HG02588 (cell line): ENCODE measurements at regions not wholly inside any gene's neighbourhood (a gene's known extent, or its start where the extent isn't known, plus 50 kb on each side); places are given as distances from the start of the nearest gene placed in this dataset.

Experiments
- ATAC-seq: cut with Tn5 transposase; IDR thresholded peaks from one replicate; pipeline ENCODE4 v1.9.1; 2021; ENCODE audit warnings: mild to moderate bottlenecking, moderate library complexity; ENCODE audit not compliant: unreplicated experiment

GRCh38 chr20:24718277-24718676 is 230.8 kb upstream of the CST7 start:
- ATAC-seq: no peak

GRCh38 chr20:24718696-24719095 is 230.4 kb upstream of the CST7 start:
- no peak for ATAC-seq

- no peak for ATAC-seq
Observed at GRCh38 chr20:24720957-24721356, 228.1 kb upstream of the CST7 start.

GRCh38 chr20:24721891-24722568 is 227.0 kb upstream of the CST7 start:
- no peak for ATAC-seq

GRCh38 chr20:24722586-24722985 is 226.5 kb upstream of the CST7 start:
- ATAC-seq: no peak

- no peak for ATAC-seq
Observed at GRCh38 chr20:24723186-24723585, 225.9 kb upstream of the CST7 start.

- ATAC-seq: no peak
Observed at GRCh38 chr20:24723647-24724352, 225.3 kb upstream of the CST7 start.

GRCh38 chr20:24724982-24725533 is 224.0 kb upstream of the CST7 start:
- ATAC-seq: no peak

- no peak for ATAC-seq
Observed at GRCh38 chr20:24727795-24728194, 221.3 kb upstream of the CST7 start.

GRCh38 chr20:24729896-24730605 is 219.0 kb upstream of the CST7 start:
- no peak for ATAC-seq

- no peak for ATAC-seq
Observed at GRCh38 chr20:24730750-24731149, 218.3 kb upstream of the CST7 start.

GRCh38 chr20:24731312-24731711 is 217.8 kb upstream of the CST7 start:
- no peak for ATAC-seq

- no peak for ATAC-seq
Observed at GRCh38 chr20:24732076-24732475, 217.0 kb upstream of the CST7 start.

GRCh38 chr20:24732599-24732998 is 216.5 kb upstream of the CST7 start:
- ATAC-seq: no peak

- no peak for ATAC-seq
Observed at GRCh38 chr20:24733416-24733815, 215.7 kb upstream of the CST7 start.

GRCh38 chr20:24734139-24734538 is 214.9 kb upstream of the CST7 start:
- ATAC-seq: no peak

GRCh38 chr20:24735263-24735662 is 213.8 kb upstream of the CST7 start:
- no peak for ATAC-seq

GRCh38 chr20:24736131-24736843 is 212.8 kb upstream of the CST7 start:
- ATAC-seq: no peak

GRCh38 chr20:24736844-24737211 is 212.2 kb upstream of the CST7 start:
- ATAC-seq: no peak

- no peak for ATAC-seq
Observed at GRCh38 chr20:24737212-24737850, 211.7 kb upstream of the CST7 start.
